ENCODE measurements at regions not wholly inside any gene's neighbourhood (a gene's known extent, or its start where the extent isn't known, plus 50 kb on each side); places are given as distances from the start of the nearest gene placed in this dataset.
"Not testable (repeated sequence)": the region's sequence is repeated elsewhere in the genome, so short reads cannot be mapped to it uniquely, and the experiment has no call there.

DNA sequence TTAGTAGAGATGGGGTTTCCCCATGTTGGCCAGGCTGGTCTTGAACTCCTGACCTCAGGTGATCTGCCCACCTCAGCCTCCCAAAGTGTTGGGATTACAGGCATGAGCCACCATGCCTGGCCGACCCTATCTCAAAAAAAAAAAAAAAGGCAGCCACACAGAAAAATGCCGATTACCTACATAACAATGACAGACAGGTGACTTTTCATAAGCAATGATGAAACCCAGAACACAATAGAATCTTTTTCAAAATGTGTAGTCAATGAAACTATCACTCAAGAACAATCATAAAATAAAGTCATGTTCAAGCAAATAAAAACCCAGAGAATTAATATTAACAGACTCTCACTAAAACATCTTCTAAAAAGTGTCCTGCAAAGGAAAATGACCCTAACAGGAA is 135.6 kb upstream of the MVB12B start:
- no CpG with 5 or more reads among the region's 2 CpGs for WGBS (ENCODE audit: insufficient coverage)
- POLR2A ChIA-PET; H3K4me3 ChIP-seq (ENCODE audit: control insufficient read depth in 1 of 7, extremely low read depth in 1 of 7, insufficient read depth in 4 of 7, low read depth in 2 of 7, low read length in 6 of 7); H3K36me3 ChIP-seq (ENCODE audit: control insufficient read depth in 4 of 4, insufficient read depth in 4 of 4, low read length in 3 of 4); H3K9me3 ChIP-seq (ENCODE audit: control extremely low read depth in 1 of 5, control insufficient read depth in 4 of 5, insufficient read depth in 2 of 5, low read depth in 1 of 5, low read length in 4 of 5); DNase-seq; H3K27ac ChIP-seq (ENCODE audit: insufficient read depth in 1 of 2, low read depth in 1 of 2, low read length in 2 of 2, poor library complexity in 1 of 2, severe bottlenecking in 2 of 2); H3K27me3 ChIP-seq (replicated peaks in 2 of 5; ENCODE audit: control insufficient read depth in 4 of 5, insufficient read depth in 5 of 5, low read length in 4 of 5); H3K4me1 ChIP-seq (ENCODE audit: control extremely low read depth in 1 of 4, control insufficient read depth in 4 of 4, insufficient read depth in 4 of 4, low read length in 3 of 4): not testable (repeated sequence)
- CTCF ChIA-PET: interaction anchor here (1.4 kb wide), 1 partner anchor 12 kb away, joined by 3 read pairs; no protein-coding TSS in a partner anchor

DNA sequence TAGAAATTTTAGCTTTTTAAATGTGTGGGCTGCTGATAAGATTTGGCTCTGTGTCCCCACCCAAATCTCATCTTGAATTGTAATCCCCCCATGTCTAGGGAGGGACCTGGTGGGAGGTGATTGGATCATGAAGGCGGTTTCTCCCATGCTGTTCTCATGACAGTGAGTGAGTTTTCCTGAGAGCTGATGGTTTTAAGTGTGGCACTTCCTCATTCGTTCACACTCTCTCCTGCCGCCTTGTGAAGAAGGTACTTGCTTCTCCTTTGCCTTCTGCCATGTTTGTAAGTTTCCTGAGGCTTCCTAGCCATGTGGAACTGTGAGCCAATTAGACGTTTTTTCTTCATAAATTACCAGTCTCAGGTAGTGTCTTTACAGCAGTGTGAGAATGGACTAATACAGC is 127.8 kb upstream of the MVB12B start:
- POLR2A ChIA-PET: interaction anchor here (0.7 kb wide), 1 partner anchor 9 kb away, joined by 3 read pairs; no protein-coding TSS in a partner anchor
- CTCF ChIA-PET: no interaction called here
- Histone ChIP-seq H3K4me3 (ENCODE audit: control insufficient read depth in 1 of 7, extremely low read depth in 1 of 7, insufficient read depth in 4 of 7, low read depth in 2 of 7, low read length in 6 of 7) (no peak overlapping the region), H3K4me1 (ENCODE audit: control extremely low read depth in 1 of 4, control insufficient read depth in 4 of 4, insufficient read depth in 4 of 4, low read length in 3 of 4) (no peaks in the 10 kb centered on the region), H3K27ac (ENCODE audit: insufficient read depth in 1 of 2, low read depth in 1 of 2, low read length in 2 of 2, poor library complexity in 1 of 2, severe bottlenecking in 2 of 2) (no peak overlapping the region), H3K27me3 (replicated peaks in 2 of 5; ENCODE audit: control insufficient read depth in 4 of 5, insufficient read depth in 5 of 5, low read length in 4 of 5) (peaks cover 0 to 6% (median 0%) of the 10 kb centered on the region in 5 experiments), H3K36me3 (ENCODE audit: control insufficient read depth in 4 of 4, insufficient read depth in 4 of 4, low read length in 3 of 4) (no peaks in the 10 kb centered on the region), H3K9me3 (ENCODE audit: control extremely low read depth in 1 of 5, control insufficient read depth in 4 of 5, insufficient read depth in 2 of 5, low read depth in 1 of 5, low read length in 4 of 5) (peaks cover 0 to 4% (median 2%) of the 10 kb centered on the region in 5 experiments)
- WGBS (ENCODE audit: insufficient coverage): 60% methylated on average over 1 of the region's 4 CpGs
- peak in 2 of 3 donors; percentile 14 to 49 for DNase-seq

DNA sequence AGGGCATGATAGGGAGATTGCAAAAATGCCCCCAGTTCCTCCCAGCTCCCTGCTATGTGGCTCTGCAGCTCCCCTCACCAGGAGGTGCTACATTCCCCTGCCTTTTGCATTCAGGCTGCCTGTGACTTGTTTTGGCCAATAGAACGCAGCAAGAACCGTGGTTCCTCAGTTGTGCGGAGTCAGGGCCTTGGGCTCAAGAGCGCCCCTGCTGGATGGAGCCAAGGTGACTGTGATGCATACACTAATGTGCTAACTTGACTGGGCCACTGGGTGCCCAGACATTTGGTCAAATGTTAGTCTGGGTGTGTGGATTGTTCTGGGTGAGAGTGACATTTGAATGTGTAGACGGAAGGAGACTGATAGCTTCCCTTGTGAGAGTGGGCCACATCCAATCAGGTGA is 123.3 kb upstream of the MVB12B start:
- ChIA-PET POLR2A (no interaction called here), CTCF (interaction anchor here (1.3 to 1.5 kb wide), 2 partner anchors 10 to 12 kb away, joined by 3 read pairs; no protein-coding TSS in a partner anchor)
- Histone ChIP-seq H3K36me3 (ENCODE audit: control insufficient read depth in 4 of 4, insufficient read depth in 4 of 4, low read length in 3 of 4) (no peaks in the 10 kb centered on the region), H3K27ac (ENCODE audit: insufficient read depth in 1 of 2, low read depth in 1 of 2, low read length in 2 of 2, poor library complexity in 1 of 2, severe bottlenecking in 2 of 2) (no peak overlapping the region), H3K27me3 (replicated peaks in 2 of 5; ENCODE audit: control insufficient read depth in 4 of 5, insufficient read depth in 5 of 5, low read length in 4 of 5) (no peaks in the 10 kb centered on the region), H3K4me3 (ENCODE audit: control insufficient read depth in 1 of 7, extremely low read depth in 1 of 7, insufficient read depth in 4 of 7, low read depth in 2 of 7, low read length in 6 of 7) (no peak overlapping the region), H3K9me3 (ENCODE audit: control extremely low read depth in 1 of 5, control insufficient read depth in 4 of 5, insufficient read depth in 2 of 5, low read depth in 1 of 5, low read length in 4 of 5) (peaks cover 0 to 4% (median 2%) of the 10 kb centered on the region in 5 experiments), H3K4me1 (ENCODE audit: control extremely low read depth in 1 of 4, control insufficient read depth in 4 of 4, insufficient read depth in 4 of 4, low read length in 3 of 4) (peaks cover 0 to 29% (median 12%) of the 10 kb centered on the region in 4 experiments)
- 100% methylated on average over 5 of the region's 5 CpGs for WGBS (ENCODE audit: insufficient coverage)
- DNase-seq: peak in 1 of 3 donors; percentile 21

DNA sequence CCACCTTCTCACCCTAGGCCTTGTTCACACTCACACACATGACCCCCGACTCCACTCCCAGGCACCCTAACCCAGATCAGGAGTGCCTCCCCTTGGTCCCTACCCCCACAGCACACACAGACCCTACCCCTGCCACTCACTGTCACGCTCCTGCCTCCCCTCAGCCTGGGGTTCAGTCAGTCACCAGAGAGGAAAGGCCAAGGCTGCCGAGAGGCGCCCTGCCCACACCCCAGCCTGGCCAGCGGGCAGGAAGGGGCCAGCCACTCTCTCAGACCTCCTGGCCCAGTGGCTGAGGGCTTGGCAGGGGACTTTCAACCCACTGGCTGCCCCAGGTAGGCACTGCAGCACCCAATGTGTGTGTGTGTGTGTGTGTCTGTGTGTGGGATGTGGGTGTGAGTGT is 122.4 kb upstream of the MVB12B start:
- 96% methylated on average over 4 of the region's 5 CpGs for WGBS (ENCODE audit: insufficient coverage)
- no peak for DNase-seq
- Histone ChIP-seq H3K9me3 (ENCODE audit: control extremely low read depth in 1 of 5, control insufficient read depth in 4 of 5, insufficient read depth in 2 of 5, low read depth in 1 of 5, low read length in 4 of 5) (peaks cover 0 to 4% (median 0%) of the 10 kb centered on the region in 5 experiments), H3K4me3 (ENCODE audit: control insufficient read depth in 1 of 7, extremely low read depth in 1 of 7, insufficient read depth in 4 of 7, low read depth in 2 of 7, low read length in 6 of 7) (no peak overlapping the region), H3K27me3 (replicated peaks in 2 of 5; ENCODE audit: control insufficient read depth in 4 of 5, insufficient read depth in 5 of 5, low read length in 4 of 5) (no peaks in the 10 kb centered on the region), H3K27ac (ENCODE audit: insufficient read depth in 1 of 2, low read depth in 1 of 2, low read length in 2 of 2, poor library complexity in 1 of 2, severe bottlenecking in 2 of 2) (no peak overlapping the region), H3K36me3 (ENCODE audit: control insufficient read depth in 4 of 4, insufficient read depth in 4 of 4, low read length in 3 of 4) (no peaks in the 10 kb centered on the region), H3K4me1 (ENCODE audit: control extremely low read depth in 1 of 4, control insufficient read depth in 4 of 4, insufficient read depth in 4 of 4, low read length in 3 of 4) (peaks cover 0 to 29% (median 12%) of the 10 kb centered on the region in 4 experiments)
- CTCF ChIA-PET: no interaction called here
- POLR2A ChIA-PET: no interaction called here

DNA sequence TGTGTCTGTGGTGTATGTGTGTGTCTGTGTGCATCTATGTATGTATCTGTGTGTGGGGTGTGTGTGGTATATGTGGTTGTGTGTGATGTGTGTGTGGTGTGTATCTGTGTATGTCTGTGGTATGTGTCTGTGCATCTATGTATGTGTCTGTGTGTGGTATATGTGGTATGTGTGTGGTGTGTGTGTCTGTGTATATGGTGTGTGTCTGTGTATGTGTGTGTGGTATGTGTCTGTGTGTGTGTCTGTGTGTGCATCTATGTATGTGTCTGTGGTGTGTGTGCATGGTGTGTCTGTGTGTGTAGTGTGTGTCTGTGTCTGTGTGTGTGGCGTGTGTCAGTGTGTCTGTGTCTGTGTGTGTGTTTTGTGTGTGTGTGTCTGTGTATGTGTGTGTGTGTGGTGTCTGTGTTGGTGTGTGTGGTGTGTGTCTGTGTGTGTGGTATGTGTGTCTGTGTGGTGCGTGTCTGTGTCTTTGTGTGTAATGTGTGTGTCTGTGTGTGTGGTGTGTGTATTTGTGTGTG is 121.9 kb upstream of the MVB12B start:
- ChIA-PET POLR2A (no interaction called here), CTCF (no interaction called here)
- no peaks in the 10 kb centered on the region for H3K36me3 ChIP-seq (ENCODE audit: control insufficient read depth in 4 of 4, insufficient read depth in 4 of 4, low read length in 3 of 4)
- H3K27me3 ChIP-seq (replicated peaks in 2 of 5; ENCODE audit: control insufficient read depth in 4 of 5, insufficient read depth in 5 of 5, low read length in 4 of 5): no peaks in the 10 kb centered on the region
- H3K4me1 ChIP-seq (ENCODE audit: control extremely low read depth in 1 of 4, control insufficient read depth in 4 of 4, insufficient read depth in 4 of 4, low read length in 3 of 4): peaks cover 0 to 29% (median 12%) of the 10 kb centered on the region in 4 experiments
- H3K27ac ChIP-seq (ENCODE audit: insufficient read depth in 1 of 2, low read depth in 1 of 2, low read length in 2 of 2, poor library complexity in 1 of 2, severe bottlenecking in 2 of 2): no peak overlapping the region
- no peak overlapping the region for H3K4me3 ChIP-seq (ENCODE audit: control insufficient read depth in 1 of 7, extremely low read depth in 1 of 7, insufficient read depth in 4 of 7, low read depth in 2 of 7, low read length in 6 of 7)
- no peak for DNase-seq
- peaks cover 0 to 4% (median 0%) of the 10 kb centered on the region in 5 experiments for H3K9me3 ChIP-seq (ENCODE audit: control extremely low read depth in 1 of 5, control insufficient read depth in 4 of 5, insufficient read depth in 2 of 5, low read depth in 1 of 5, low read length in 4 of 5)
- WGBS (ENCODE audit: insufficient coverage): 100% methylated on average over 1 of the region's 2 CpGs

DNA sequence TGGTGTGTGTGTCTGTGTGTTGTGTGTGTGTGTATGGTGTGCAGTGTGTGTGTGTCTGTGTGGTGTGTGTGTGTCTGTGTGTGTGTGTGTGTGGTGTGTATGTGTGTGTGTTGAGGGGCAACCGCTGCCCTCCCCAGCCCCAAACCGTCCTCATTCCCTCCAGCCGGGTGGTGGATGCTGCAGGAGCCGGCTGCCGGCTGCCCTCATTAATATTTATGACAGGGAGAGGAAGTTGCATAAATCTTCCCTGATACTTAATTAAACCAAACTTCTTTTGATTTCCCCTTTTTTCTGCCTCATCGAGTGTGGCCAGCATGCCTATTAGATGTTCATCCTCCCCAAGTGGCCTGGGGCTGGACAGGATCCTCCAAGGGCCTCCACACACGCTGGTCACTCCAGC is 121.4 kb upstream of the MVB12B start:
- no peaks in the 10 kb centered on the region for H3K27me3 ChIP-seq (replicated peaks in 2 of 5; ENCODE audit: control insufficient read depth in 4 of 5, insufficient read depth in 5 of 5, low read length in 4 of 5)
- POLR2A ChIA-PET: no interaction called here
- H3K36me3 ChIP-seq (ENCODE audit: control insufficient read depth in 4 of 4, insufficient read depth in 4 of 4, low read length in 3 of 4): no peaks in the 10 kb centered on the region
- peak; percentile 57 to 97 (median 93) for DNase-seq
- 17% methylated on average over 4 of the region's 7 CpGs for WGBS (ENCODE audit: insufficient coverage)
- peaks cover 0 to 29% (median 12%) of the 10 kb centered on the region in 4 experiments for H3K4me1 ChIP-seq (ENCODE audit: control extremely low read depth in 1 of 4, control insufficient read depth in 4 of 4, insufficient read depth in 4 of 4, low read length in 3 of 4)
- H3K27ac ChIP-seq (ENCODE audit: insufficient read depth in 1 of 2, low read depth in 1 of 2, low read length in 2 of 2, poor library complexity in 1 of 2, severe bottlenecking in 2 of 2): no peak overlapping the region
- H3K9me3 ChIP-seq (ENCODE audit: control extremely low read depth in 1 of 5, control insufficient read depth in 4 of 5, insufficient read depth in 2 of 5, low read depth in 1 of 5, low read length in 4 of 5): peaks cover 0 to 4% (median 0%) of the 10 kb centered on the region in 5 experiments
- H3K4me3 ChIP-seq (ENCODE audit: control insufficient read depth in 1 of 7, extremely low read depth in 1 of 7, insufficient read depth in 4 of 7, low read depth in 2 of 7, low read length in 6 of 7): no peak overlapping the region
- CTCF ChIA-PET: no interaction called here

DNA sequence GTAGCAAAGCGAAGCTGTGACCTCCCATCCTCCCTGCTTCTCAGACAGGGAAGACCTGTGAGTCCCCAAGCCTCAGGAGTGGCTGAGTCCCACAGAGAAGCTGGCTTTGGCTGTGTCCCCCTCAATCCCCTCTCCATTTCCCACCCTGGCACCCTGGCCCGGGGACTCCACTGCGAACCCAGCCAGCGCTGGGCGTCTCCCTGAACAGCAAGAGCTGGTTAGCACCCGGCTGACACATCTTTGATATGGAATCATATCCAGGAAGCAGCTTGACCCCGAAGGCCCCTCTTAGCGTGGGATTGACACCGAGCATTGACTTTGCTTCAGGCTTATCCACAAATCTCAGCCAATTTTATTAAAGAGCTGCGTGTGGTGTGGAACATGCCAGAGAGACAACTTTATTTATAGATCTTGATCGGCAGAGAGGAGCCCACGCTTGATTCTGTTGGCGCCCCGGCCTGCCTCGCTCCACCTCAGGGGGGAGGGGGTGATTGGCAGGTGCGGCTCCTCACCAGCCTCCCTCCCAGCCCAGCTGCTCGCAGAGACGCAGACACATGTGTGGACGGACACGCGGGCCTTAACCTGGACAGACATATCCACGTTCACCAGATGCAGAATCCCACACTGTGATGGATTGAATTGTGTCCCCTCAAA is 120.7 kb upstream of the MVB12B start:
- DNase-seq: no peak
- H3K9me3 ChIP-seq (ENCODE audit: control extremely low read depth in 1 of 5, control insufficient read depth in 4 of 5, insufficient read depth in 2 of 5, low read depth in 1 of 5, low read length in 4 of 5): peaks cover 0 to 3% (median 0%) of the 10 kb centered on the region in 5 experiments
- POLR2A ChIA-PET: no interaction called here
- CTCF ChIA-PET: no interaction called here
- H3K4me1 ChIP-seq (ENCODE audit: control extremely low read depth in 1 of 4, control insufficient read depth in 4 of 4, insufficient read depth in 4 of 4, low read length in 3 of 4): peaks cover 0 to 29% (median 12%) of the 10 kb centered on the region in 4 experiments
- H3K36me3 ChIP-seq (ENCODE audit: control insufficient read depth in 4 of 4, insufficient read depth in 4 of 4, low read length in 3 of 4): no peaks in the 10 kb centered on the region
- no peaks in the 10 kb centered on the region for H3K27me3 ChIP-seq (replicated peaks in 2 of 5; ENCODE audit: control insufficient read depth in 4 of 5, insufficient read depth in 5 of 5, low read length in 4 of 5)
- no peak overlapping the region for H3K4me3 ChIP-seq (ENCODE audit: control insufficient read depth in 1 of 7, extremely low read depth in 1 of 7, insufficient read depth in 4 of 7, low read depth in 2 of 7, low read length in 6 of 7)
- H3K27ac ChIP-seq (ENCODE audit: insufficient read depth in 1 of 2, low read depth in 1 of 2, low read length in 2 of 2, poor library complexity in 1 of 2, severe bottlenecking in 2 of 2): no peak overlapping the region
- 73% methylated on average over 9 of the region's 22 CpGs for WGBS (ENCODE audit: insufficient coverage)
